HG02798 (cell line): ENCODE measurements at regions not wholly inside any gene's neighbourhood (a gene's known extent, or its start where the extent isn't known, plus 50 kb on each side); places are given as distances from the start of the nearest gene placed in this dataset.
"Not testable (repeated sequence)": the region's sequence is repeated elsewhere in the genome, so short reads cannot be mapped to it uniquely, and the experiment has no call there.

Source experiments
- ATAC-seq: cut with Tn5 transposase; IDR thresholded peaks from one replicate; pipeline ENCODE4 v1.9.1; 2021; ENCODE audit warnings: mild to moderate bottlenecking; ENCODE audit not compliant: unreplicated experiment, poor library complexity

DNA sequence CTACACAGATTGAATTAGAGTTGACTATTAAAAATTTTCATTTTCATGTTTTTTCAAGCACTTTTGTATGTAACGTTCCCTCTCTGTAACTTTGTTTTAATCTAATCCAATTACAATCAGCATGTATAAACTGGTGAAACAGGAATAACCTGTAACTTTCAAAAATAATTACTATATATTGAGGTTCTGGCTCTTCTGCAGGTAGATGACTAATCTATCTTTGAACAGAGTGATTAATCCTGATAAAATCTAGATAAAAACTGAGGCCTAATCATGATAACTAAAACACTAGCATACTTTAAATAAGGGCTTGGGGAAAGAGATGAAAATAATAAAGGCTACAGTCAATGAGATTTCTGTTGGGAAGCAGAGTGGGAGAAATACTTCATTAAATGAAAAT lies 101.6 kb upstream of the KCND2 start:
- ATAC-seq: no peak

DNA sequence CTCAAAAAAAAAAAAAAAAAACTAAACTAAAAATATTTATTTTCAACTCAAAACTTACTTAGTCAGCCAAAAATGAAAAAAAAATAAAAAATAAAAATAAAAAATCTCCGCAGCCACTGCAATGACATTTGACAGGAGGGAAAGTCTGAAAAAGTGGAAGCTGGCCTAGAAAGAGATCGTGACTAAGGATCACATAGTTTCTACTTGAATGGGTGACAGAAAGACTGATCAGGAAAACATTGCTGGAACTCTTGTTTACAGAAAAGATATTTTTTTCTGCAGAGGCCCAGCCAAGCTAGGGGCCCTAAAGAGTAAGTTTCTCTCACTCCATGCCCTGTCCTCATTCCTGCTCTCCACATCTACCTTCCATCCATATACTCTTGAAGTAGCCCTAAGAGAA lies 92.8 kb upstream of the KCND2 start:
- no peak for ATAC-seq

DNA sequence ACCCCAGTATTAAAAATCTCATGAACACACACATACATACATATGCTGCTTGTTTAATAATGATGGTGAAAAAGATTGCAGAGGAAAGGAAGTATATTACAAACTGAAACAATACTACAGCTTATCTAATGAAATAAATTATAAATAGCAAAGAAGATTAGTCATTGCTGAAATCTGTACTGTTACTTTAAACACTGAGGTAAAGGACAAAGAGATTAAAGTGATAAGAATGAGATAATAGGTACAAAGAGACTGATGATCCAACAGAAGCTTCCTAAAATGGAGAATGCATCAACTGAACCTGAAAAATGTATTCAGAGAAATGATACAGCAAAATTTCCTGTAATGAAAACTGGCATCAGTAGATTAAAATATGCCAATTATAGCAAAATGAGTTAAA lies 91.5 kb upstream of the KCND2 start:
- no peak for ATAC-seq

DNA sequence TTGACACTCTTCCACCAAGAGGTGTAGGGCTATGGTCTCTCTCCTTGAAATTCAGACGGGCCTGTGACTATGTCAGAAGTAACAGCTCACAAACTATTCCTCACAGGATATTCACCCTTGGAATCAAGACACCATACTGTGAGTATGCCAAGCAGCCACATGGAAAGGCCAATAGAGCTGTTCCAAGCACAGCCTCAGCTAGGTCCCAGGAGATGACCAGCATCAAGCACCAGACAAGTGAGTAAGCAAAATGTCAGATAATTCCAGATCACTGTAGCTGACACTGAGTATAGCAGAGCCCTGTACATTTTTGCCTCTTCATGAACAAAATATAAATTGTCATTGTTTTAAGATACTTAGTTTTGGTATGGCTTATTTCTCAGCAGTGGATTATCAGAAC lies 88.1 kb upstream of the KCND2 start:
- ATAC-seq: no peak

- no peak for ATAC-seq
Observed at GRCh38 chr7:120185940-120186682, 86.9 kb upstream of the KCND2 start.

- ATAC-seq: no peak
Observed at GRCh38 chr7:120186688-120187087, 86.3 kb upstream of the KCND2 start.

GRCh38 chr7:120189623-120190022 lies 83.4 kb upstream of the KCND2 start:
- ATAC-seq: no peak

GRCh38 chr7:120190109-120190508 lies 82.9 kb upstream of the KCND2 start:
- no peak for ATAC-seq

DNA sequence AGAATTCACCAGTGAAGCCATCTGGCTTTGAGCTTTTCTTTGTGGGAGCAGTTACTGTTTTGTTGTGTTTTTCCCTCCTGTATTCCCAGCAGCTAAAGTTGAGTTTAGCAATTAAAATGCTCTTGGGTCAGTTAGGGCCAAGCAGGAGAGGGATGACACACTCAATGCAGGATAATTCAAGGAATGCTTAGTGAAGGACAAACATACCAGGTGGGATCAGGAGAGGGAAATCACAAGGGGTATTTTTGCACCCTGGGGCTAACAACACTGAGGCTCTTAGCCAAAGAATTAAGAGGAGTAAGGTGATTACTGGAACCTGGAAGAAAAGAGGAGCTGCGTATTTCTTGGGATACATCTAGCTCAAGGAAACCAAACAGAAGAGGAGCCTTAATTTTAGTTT lies 82.4 kb upstream of the KCND2 start:
- no peak for ATAC-seq

GRCh38 chr7:120191423-120191822 lies 81.6 kb upstream of the KCND2 start:
- ATAC-seq: not testable (repeated sequence)

GRCh38 chr7:120201290-120201689 lies 71.7 kb upstream of the KCND2 start:
- no peak for ATAC-seq

DNA sequence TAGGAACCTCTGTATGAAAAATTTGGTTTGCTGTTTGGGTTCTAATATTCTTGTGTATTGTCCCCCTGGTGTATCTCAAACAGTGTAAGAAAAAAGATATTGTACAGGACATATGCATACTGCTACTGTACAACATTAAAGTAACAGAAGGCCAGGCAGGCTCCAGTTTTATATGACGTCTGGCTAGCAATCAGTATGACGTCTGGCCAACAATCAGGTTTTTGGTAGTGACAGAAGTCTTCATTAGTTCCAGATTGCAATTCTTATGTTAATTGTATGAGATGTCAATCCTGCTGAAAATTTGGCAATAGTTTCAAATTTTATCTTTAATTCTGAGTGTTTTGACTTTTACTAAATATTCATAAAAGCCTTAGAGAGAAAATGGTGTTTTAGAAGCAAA lies 67.9 kb upstream of the KCND2 start:
- ATAC-seq: no peak

DNA sequence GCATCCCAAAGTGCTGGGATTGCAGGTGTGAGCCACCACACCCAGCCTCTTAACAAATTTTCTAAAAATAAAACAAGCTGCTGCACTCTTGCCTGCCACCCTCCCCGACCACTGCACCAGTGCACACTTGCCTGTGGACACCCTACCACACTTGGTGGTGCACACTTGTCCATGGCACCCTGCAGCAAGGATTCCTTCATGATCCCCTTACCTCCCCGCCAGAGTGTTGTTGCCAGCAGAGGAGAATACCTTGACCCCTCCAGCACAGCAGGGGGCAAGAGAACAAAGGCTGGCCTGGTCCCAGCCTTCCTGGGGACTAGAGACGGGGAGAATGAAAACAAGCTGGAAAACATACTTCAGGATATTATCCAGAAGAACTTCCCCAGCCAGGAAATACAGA lies 65.9 kb upstream of the KCND2 start:
- ATAC-seq: no peak

DNA sequence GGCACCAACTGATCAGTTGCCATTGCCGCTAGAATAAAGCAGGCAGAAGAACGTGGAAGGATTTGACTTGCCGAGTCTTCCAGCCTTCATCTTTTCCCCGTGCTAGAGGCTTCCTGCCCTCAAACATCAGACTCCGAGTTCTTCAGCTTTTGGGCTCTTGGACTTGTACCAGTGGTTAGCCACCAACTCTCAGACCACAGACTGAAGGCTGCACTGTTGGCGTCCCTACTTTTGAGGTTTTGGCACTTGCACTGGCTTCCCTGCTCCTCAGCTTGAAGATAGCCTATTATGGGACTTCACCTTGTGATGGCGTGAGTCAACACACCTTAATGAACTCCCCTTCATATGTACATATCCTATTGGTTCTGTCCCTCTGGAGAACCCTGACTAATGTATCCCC lies 57.3 kb upstream of the KCND2 start:
- ATAC-seq: no peak

GRCh38 chr7:120216947-120217346 lies 56.0 kb upstream of the KCND2 start:
- ATAC-seq: no peak

- ATAC-seq: no peak
Observed at GRCh38 chr7:120218712-120219111, 54.3 kb upstream of the KCND2 start.

- ATAC-seq: no peak
Observed at GRCh38 chr7:120221666-120222065, 51.3 kb upstream of the KCND2 start.
